ENCODE measurements at regions not wholly inside any gene's neighbourhood (a gene's known extent, or its start where the extent isn't known, plus 50 kb on each side); places are given as distances from the start of the nearest gene placed in this dataset.

DNA sequence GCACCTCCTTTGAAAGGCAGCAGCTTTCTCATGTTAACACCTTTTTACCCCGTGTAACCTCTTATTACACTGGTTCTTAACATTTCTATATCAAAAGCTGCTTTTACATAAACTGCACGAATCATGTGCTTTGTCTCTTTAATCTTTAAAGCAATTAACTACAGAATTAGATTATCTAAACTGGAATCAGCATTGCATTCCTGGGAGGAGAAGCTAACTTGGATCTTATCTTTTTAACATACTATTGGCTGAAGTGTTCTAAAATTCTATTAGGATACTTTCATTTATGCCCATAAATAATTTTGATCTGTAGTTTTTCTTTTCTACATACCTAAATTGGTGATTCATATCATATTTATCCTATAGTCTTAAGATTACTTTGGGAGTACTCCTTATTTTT is 428.4 kb upstream of the IGFBP3 start:
- DNase-seq: no peak

- no peak for DNase-seq
These were observed 423.5 kb upstream of the IGFBP3 start for GRCh38 chr7:46344533-46344932.

- DNase-seq: no peak
These were observed 422.7 kb upstream of the IGFBP3 start for GRCh38 chr7:46343802-46344201.

DNA sequence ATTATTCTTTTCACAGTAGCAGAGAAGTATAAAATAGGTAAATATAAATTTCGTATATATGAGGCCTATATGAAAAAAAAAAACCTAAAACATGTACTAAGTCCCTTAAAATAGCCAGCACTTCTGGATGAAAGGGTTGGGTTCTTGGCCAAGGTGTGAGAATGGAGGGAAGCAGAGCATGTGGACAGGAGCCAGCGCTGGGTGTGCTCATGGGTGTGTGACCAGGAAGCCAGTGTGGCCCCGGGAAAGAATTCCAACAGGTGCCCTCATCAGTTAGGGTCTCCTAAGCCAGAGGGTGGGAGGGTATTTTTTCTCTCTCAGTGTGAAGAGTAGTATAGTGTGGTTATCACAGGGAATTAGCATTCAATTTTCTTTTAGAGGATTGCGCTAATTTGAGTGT is 401.9 kb upstream of the IGFBP3 start:
- no peak for DNase-seq

- no peak for DNase-seq
These were observed 400.6 kb upstream of the IGFBP3 start for GRCh38 chr7:46321556-46322205.

DNA sequence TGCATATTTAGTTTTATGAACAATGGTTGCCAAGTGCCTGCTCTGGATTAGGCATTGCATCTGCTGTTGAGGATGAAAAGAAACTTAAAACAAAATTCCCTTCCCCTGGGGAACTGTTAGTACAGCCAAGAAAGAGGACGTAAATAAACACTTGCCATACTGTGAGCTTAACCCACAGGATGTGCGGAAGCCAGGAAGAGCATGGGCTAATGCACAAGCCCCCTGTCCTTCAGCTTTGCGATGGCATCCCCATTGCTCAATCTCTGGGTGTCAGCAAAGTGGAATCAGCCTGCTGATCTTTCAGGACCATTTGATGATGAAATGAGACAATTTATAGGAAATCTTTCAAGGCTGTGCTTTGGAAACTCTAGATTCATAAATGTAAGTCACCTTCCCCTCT is 399.9 kb upstream of the IGFBP3 start:
- DNase-seq: no peak

DNA sequence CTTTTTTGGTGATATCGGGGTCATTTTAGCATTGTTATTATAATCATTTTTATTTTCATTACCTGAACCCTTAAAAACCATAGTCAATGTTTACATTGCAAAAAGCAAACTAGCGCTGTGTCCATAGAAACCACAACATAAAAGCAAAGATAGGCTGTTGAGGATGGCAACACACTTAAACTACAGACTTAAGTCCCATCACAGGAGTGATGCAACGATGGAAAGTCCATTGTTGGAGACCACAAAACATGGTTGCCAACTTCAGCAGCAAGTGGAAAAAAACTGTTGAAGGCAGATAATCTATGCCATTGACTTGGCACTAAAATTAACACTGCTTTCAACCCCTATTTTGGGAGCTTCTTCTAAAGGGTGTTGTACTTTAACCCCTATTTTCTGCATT is 398.8 kb upstream of the IGFBP3 start:
- no peak for DNase-seq

DNA sequence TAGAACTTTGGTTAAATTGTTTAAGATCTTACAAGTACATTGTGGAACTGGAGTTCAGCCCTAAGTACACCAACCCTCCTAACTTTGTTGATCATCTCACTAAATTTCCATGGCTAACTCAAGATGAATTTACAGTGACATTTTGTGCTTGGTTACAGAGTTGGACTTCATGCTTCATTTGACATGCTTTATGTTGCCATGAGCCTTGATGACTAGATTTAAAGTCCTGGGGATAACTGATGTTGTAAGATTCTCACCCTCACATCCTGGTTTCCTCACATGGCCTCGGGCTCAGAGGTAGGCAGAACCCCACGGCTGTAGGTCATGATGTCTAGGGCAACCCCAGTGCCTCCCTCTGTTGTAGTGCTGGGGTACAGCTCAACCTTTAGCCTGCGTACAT is 397.2 kb upstream of the IGFBP3 start:
- DNase-seq: no peak

GRCh38 chr7:46317256-46317655 is 396.2 kb upstream of the IGFBP3 start:
- DNase-seq: no peak

- DNase-seq: no peak
These were observed 394.8 kb upstream of the IGFBP3 start for GRCh38 chr7:46315891-46316290.

GRCh38 chr7:46301677-46302076 is 380.6 kb upstream of the IGFBP3 start:
- DNase-seq: no peak

DNA sequence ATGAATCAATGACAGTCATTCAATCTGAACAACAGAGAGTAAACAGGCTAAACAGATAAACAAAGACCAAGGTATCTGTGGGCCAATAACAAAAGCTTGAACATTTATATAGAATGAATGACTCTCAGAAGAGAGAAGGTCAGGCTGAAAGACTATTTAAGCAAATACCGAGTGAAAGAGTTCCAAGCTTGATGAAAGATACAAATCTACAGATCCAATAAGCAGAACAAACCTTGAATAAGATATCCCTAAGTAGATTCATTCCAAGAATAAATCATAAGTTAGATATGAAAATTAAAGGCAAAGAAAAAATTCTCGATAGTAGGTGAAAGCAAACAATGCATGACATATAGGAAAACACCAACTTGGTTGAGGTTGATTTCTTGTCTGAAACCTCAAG is 376.4 kb upstream of the IGFBP3 start:
- no peak for DNase-seq

- DNase-seq: no peak
These were observed 375.5 kb upstream of the IGFBP3 start for GRCh38 chr7:46296526-46296925.

DNA sequence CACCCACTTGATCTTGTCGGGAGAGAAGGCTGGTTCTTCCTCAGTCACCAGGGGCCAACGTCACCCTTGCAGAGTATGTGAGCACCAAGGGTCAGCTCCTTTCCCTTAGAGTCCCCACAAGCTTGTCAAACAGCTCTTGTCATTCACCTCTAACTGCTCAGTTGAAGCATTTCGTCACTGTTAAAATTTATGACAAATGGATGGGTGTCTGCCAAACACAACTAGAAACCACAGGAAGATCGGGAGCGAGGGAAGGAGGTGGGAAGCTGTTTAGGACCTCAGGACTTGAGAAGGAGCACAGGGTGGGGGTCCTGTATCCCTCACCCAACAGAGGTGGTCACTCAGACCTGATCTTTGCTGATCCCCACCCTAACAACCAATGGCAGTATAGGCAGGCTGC is 373.3 kb upstream of the IGFBP3 start:
- no peak for DNase-seq

DNA sequence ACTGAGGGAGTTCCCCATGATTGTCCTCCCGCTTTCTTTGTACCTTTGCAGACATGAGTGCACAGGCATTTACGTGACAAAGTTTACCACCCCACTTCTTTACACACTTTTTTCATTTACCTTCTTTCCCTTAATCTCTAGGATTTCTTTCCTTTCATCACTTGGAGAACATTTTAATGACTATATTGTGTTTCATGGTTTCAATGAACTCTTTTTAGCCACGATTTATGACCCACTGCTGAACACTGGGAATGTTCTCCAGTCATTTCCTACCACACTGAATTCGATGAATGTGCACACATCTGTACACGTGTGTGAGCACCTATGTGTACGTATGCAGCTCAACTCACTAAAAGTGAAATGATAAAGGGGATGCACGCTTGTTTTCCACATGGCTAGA is 371.7 kb upstream of the IGFBP3 start:
- no peak for DNase-seq

- no peak for DNase-seq
These were observed 370.6 kb upstream of the IGFBP3 start for GRCh38 chr7:46291601-46292150.

DNA sequence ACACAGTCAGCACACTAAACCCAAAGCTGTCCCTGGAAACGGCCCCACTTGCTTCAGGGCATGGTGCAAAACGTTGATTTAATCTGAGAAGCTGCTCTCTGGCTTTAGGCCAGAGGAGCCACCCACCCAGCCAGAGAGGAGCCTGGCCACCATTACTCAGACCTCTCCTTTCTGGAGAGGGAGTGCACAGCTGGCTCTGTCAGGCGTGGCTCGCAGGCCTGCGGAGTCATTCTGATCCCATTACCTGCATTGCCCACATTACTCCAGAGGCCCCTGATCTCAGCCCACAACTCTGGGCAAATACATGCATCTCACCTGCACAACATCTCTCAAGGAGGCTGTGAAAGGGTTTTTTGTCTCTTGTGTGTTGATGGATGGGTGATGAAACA is 370.0 kb upstream of the IGFBP3 start:
- no peak for DNase-seq

DNA sequence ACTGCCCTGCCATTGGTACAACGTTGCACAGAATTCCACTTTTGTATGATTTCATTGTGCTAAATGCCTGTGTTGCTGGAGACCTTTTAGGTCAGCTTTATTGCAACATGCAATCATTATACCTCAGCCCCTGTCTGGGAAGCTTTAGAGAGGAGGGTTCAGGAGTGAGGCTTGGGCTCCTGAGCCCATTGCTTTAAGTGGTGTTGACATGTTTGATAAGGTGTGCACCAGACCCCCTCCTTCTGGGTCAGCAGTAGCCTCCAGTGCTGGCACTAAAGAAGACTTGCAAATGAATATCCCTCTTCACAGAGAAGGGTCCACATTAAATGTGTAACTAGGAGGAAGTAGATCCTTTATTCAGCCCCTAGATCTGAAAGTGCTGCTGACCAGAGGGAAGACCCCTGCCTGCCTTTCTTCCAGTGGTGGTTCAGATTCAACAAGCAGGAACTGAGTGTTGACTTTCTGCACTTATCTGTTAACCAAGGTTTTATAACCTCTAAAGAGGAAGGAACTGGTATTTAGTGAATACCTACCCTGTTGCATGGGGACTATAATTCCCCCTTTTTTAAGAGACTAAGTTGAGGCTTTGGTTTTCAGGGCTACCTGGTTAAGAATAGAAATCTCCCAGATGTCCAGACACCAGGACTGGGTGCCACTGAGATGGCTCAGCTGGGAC is 369.4 kb upstream of the IGFBP3 start:
- no peak for DNase-seq

DNA sequence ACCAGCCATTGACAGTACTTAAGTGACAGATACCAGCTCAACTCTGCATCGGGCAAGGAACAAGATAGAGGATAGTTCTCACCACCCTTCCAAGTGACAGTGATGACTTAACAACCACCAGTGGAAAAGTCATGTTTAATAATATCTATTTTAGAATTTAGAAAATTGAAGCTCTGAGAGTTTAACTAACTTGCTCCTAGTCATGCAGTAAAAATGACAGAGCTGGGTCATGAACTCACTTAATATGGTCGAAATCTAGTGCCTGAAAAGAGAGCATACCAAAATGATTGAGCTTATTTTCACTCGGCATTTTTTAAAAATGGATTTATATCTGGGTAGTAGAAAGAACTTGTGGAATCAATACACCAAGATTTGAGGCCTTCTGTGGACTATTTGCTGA is 367.8 kb upstream of the IGFBP3 start:
- no peak for DNase-seq

GRCh38 chr7:46288010-46288409 is 366.9 kb upstream of the IGFBP3 start:
- DNase-seq: no peak

DNA sequence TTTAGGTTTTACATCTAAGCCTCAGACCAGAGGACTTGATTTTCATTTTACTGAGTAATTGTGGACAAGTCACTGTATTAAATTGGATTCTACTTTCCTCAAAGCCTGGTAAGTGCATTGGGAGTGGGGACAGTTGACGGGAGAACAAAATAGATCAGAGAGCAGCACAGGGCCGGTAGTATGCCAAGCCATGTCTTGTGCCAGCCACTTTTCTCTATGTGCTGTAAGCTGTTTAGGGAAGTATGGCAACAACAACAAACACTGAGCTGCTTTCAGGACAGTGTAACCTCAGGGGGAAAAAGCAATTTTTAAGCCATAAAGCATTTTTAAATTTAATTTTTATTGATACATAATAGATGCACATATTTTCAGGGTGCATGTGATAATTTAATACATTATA is 365.9 kb upstream of the IGFBP3 start:
- DNase-seq: no peak

GRCh38 chr7:46286356-46286755 is 365.3 kb upstream of the IGFBP3 start:
- no peak for DNase-seq

DNA sequence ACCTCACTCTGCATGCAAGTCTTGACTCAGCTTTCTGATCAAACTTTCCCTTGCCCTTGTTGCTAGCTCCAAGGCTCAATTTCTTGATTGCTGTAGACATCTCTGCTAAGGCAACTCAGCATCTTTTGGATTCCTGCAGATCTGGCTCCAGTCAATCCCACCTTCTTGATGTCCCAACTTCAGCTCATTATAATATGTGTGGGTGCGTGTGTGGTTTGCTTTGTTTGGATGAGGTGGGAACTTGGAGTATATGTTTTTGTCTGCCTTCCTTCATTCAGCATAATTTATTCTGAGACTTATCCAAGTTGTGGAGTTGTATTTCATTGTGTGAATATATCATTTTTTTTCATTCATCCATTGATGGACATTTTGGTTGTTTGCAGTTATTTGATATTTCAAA is 364.8 kb upstream of the IGFBP3 start:
- no peak for DNase-seq

DNA sequence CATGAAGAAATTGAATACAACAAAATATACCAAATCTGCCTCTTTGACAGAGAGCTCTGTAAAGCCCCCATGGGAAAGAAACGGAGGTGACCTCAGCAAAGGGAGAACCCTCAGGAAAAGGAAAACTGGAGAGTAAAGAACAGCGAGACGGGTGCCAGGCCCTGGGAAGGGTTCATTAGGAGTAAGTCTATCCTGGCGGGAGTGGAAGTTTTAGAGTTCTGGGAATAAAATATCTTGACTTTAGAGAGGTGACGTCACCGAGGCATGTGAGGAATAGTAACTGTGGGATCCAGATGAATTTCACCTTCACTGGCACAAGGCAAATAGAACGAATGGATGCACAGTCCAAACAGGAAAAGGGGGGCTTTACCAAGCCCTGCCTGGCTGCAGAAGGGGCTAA is 362.8 kb upstream of the IGFBP3 start:
- DNase-seq: no peak

DNA sequence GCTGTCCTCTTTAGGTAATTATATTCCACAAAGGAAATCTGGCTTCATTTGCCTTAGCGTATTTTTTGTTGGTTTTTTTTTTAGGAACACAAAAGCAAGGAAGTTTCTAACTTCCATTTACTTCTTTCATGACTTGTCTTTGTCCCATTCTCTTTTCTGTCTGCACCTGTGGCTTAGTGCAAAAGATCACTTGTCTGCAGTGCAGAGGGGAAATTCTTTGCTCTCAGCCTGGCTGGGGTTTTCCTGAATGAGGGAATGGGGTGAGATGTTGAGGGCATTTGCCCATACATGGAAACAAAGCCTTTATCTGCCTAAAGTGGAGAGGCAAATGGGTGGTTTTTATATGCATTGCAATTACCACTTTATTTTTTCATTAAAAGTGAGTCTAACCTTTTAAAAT is 361.1 kb upstream of the IGFBP3 start:
- DNase-seq: no peak

Data from effector CD8-positive, alpha-beta T cell (primary cell).